LNCAP (cell line): ENCODE measurements at regions not wholly inside any gene's neighbourhood (a gene's known extent, or its start where the extent isn't known, plus 50 kb on each side); places are given as distances from the start of the nearest gene placed in this dataset.

ENCODE experiments used
- TF ChIP-seq, protein P1 (sequence below): fragments of 450-650 bp; IDR thresholded peaks from 2 replicates; pipeline ENCODE4 v1.5.1; 2017; ENCODE audit warnings: mild to moderate bottlenecking

DNA sequence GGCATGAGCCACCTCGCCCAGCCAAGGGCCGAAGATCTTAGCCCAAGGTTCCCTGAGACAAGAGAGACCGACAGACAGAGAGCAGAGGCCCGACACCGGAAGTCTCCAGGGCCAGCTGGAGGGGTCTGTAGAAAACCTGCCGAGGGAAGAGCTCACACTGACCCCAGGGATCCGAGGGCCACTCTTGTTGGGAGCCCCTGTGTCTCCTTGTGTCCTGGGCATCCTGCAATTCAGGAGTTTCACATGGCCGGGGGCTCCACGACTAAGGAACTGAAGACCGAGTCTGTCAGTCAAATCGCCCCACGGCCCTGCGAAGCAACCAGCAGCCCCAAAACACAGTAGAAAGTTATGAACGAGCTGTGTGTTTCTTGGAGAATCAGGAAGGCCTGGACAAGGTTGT, 1482.0 kb downstream of the BRD1 start:
- TF ChIP-seq, protein P1, sequence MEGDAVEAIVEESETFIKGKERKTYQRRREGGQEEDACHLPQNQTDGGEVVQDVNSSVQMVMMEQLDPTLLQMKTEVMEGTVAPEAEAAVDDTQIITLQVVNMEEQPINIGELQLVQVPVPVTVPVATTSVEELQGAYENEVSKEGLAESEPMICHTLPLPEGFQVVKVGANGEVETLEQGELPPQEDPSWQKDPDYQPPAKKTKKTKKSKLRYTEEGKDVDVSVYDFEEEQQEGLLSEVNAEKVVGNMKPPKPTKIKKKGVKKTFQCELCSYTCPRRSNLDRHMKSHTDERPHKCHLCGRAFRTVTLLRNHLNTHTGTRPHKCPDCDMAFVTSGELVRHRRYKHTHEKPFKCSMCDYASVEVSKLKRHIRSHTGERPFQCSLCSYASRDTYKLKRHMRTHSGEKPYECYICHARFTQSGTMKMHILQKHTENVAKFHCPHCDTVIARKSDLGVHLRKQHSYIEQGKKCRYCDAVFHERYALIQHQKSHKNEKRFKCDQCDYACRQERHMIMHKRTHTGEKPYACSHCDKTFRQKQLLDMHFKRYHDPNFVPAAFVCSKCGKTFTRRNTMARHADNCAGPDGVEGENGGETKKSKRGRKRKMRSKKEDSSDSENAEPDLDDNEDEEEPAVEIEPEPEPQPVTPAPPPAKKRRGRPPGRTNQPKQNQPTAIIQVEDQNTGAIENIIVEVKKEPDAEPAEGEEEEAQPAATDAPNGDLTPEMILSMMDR: no peak

DNA sequence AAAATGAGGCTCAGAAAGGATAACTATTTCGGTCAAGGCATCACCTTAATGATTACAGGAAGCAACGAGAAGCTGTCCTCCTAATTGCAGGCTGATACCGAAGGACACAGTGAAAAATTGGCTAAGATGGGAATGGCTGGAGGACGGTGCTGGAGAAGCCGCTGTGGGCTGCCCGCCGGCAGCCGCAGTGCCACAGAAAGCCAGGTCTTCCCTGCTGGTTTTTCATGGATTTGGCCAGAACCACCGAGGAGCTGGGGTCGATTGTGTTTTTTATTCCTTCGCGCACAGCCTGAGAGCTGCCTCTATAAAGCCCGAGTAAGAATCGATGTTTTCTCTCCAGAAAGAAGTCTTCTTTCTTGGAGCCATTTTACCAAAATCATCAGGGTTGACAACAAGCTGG, 1484.2 kb downstream of the BRD1 start:
- TF ChIP-seq, protein P1: no peak

DNA sequence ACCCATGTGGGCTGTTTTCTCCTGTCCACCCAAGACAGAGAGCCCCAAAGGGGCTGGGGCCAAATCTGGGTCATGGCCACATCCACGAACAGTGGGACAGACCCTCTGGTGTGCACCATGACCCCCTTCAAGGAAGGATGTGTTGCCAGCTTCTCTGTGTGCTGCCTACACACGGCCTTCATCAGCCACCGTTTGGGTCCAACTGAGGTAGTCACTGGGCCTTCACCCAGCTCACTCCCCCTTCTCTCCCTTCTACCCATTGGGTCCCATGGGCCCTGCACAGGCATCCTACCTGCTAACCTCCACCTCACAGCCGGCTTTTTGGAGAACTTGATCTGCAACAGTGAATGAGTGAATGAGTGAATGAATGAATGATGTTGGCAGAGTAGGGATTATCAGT, 1484.9 kb downstream of the BRD1 start:
- TF ChIP-seq, protein P1: no peak

DNA sequence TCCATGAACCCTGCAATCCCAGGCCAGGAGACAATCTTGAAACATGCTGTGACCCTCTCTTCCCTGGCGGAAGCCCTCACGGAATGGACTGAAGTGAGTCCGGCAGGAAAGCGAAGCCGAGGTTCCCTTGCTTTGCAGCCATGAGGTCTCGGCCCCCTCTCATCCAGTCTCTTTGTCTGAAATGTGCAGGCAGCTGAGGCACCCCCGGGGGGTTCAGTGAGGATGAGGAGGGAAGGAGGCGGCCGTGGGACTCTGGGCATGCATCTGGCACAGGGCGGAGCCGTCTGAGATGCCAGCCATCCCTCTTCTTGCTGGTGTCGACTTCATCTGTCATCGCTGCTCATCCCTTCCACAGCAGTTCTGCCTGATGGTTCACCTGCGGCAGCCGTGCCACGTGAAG, 1485.7 kb downstream of the BRD1 start:
- TF ChIP-seq, protein P1: no peak

DNA sequence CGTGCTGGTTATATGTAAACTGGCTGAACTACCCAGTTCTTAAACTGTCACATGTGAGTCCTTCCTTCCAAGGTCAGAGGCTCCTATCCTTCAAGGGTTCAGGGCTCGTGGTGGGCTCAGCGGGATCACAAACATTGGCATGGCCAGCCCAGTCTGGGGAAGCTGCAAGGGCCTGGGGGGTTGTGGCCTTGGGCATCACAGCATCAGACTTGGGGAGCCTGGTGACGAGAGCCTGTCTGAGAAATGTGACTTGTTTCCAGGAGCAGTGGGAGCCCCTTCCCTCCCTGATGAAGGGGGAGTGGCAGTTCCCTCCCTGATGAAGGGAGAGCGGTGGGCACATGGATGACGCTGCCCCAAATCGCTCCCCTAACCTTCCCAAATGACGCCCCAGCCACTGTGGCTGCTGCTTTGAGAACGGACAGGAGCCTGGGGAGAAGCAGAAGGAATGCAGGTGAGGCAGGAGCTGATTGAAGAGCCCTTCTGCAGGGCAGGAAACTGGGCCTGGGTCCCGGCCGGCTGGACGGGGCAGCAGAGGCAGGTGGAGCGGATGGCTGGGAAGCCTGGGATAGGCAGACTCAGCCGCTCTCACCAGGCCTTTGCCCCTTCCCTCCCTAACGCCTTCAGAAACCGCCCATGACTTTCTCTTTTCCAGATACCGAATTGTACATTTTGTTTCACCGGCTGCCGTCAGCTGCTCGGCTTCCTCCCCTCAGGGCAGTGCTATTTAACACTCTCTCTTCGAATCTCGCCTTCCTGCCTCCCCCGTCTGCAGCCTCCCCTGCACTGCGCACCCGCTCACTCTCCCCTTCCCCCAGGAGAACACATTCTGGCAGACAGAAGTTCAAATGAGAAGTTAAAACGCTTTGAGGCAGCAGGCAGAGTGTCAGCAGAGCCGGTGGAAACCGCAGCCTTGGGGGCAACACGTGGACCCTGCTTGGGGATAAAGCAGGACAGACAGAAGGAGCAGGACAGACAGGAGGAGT, 1486.7 kb downstream of the BRD1 start:
- TF ChIP-seq, protein P1: no peak

DNA sequence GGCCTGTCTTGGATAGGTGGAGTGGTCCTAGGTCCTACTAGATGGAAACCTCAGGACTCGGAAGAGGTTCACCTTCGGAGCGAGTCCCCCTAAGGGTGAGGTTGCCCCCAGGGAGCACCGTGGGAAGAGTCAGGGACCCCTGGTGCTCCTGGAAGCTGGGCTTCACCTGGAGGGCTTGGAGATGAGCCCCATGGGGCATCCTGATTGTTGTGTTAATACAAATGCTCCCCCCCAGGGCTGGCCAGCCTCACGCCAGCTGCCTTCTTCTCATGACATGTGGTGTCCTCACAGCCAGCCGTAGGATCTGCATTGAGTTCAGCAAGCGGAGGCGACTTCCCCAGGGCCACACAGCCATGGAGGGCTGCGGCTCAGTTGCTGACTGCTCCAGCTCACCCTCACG, 1487.5 kb downstream of the BRD1 start:
- TF ChIP-seq, protein P1: no peak

DNA sequence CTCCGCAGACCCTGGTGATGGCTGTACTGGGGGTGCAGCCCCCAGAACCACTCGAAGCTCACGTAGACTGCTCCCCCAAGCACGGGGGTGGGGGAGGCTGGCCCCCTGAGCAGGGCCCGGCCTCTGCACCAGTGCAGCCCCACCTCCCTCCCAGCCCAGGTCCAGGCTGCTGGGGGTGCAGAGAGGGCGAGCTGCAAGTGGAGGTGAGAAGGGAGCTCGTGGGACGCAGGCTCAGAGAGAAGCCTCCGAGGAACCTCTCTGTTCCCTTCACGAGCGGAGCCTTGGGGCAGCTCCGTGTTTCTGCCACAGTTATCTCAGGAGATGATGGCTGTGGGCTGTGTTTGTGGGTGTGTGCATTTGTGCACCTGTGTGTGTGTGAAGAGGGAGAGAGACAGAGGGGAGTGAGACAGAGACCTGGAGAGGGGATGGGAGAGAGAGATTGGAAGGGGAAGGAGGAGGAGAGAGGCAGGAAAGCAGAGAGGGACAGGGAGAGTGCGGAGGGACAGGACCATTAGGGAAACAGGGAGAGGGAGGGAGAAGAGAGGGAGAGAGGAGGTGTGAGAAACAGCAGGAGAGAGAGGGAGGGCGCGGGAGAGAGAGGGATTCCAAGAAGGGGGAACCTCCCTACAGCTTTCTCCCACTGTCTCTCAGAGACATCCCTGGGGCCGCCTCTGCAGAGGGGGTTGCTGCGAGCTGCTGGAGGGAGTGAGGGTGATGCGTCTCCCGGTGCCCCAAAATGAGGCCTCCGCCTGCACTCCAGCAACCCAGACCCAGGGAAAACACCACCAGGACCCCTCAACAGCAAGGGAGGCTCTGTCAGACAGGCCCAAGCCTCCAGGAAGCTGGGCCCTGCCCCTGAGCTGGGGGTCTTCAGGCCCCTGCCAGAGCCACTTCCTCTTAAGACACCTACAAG, 1488.6 kb downstream of the BRD1 start:
- TF ChIP-seq, protein P1: no peak
